ENCODE measurements at regions not wholly inside any gene's neighbourhood (a gene's known extent, or its start where the extent isn't known, plus 50 kb on each side); places are given as distances from the start of the nearest gene placed in this dataset.
"Not testable (repeated sequence)": the region's sequence is repeated elsewhere in the genome, so short reads cannot be mapped to it uniquely, and the experiment has no call there.

DNA sequence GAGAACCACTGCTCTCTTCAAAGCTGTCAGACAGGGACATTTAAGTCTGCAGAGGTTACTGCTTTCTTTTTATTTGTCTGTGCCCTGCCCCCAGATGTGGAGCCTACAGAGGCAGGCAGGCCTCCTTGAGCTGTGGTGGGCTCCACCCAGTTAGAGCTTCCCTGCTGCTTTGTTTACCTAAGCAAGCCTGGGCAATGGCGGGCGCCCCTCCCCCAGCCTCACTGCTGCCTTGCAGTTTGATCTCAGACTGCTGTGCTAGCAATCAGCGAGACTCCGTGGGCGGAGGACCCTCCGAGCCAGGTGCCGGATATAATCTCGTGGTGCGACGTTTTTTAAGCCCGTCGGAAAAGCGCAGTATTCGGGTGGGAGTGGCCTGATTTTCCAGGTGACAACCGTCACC, 150.8 kb downstream of the FAM170A start:
- H3K9ac ChIP-seq (ENCODE audit: insufficient read depth, low read depth, low read length); H3K4me3 ChIP-seq (replicated peaks in 1 of 3; ENCODE audit: insufficient read depth in 1 of 3, low read depth in 2 of 3, low read length in 3 of 3); H3K27me3 ChIP-seq (ENCODE audit: control insufficient read depth in 1 of 2, insufficient read depth in 2 of 2, low read length in 2 of 2); H3K4me1 ChIP-seq (ENCODE audit: insufficient read depth, low read length); BruUV-seq (replicated peaks); H4K20me1 ChIP-seq (ENCODE audit: insufficient read depth, low read length); H2AFZ ChIP-seq (ENCODE audit: low read length); CTCF ChIA-PET (ENCODE audit: low intra/inter-chr PET ratio, low total read pairs); POLR2A ChIA-PET; H3K9me3 ChIP-seq (ENCODE audit: low read length); H3K79me2 ChIP-seq (ENCODE audit: insufficient read depth, low read length); H3K27ac ChIP-seq (ENCODE audit: extremely low read length, insufficient read depth, low read length); H3K36me3 ChIP-seq (replicated peaks in 1 of 2; ENCODE audit: control insufficient read depth in 1 of 2, insufficient read depth in 2 of 2, low read length in 2 of 2); ATAC-seq; intact Hi-C loops (cut with micrococcal nuclease; ENCODE audit: unreplicated experiment); FAIRE-seq; DNase-seq (ENCODE audit: low spot score); in situ Hi-C loops (cut with HindIII; ENCODE audit: extremely low pct_ligation_motif_present, low pct_unique_long_range_greater_than_20kb): not testable (repeated sequence)
- TF ChIP-seq, protein P1, sequence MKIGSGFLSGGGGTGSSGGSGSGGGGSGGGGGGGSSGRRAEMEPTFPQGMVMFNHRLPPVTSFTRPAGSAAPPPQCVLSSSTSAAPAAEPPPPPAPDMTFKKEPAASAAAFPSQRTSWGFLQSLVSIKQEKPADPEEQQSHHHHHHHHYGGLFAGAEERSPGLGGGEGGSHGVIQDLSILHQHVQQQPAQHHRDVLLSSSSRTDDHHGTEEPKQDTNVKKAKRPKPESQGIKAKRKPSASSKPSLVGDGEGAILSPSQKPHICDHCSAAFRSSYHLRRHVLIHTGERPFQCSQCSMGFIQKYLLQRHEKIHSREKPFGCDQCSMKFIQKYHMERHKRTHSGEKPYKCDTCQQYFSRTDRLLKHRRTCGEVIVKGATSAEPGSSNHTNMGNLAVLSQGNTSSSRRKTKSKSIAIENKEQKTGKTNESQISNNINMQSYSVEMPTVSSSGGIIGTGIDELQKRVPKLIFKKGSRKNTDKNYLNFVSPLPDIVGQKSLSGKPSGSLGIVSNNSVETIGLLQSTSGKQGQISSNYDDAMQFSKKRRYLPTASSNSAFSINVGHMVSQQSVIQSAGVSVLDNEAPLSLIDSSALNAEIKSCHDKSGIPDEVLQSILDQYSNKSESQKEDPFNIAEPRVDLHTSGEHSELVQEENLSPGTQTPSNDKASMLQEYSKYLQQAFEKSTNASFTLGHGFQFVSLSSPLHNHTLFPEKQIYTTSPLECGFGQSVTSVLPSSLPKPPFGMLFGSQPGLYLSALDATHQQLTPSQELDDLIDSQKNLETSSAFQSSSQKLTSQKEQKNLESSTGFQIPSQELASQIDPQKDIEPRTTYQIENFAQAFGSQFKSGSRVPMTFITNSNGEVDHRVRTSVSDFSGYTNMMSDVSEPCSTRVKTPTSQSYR (CRISPR knock-in tag; IDR thresholded peaks at IDR 0.05; ENCODE audit: borderline replicate concordance), result peak; percentile 53; the same call in 1 of the 2 replicates
- WGBS (ENCODE audit: low lambda C conversion rate), result 24% methylated on average over 5 of the region's 15 CpGs
- H3K4me2 ChIP-seq (ENCODE audit: low read depth, low read length), result 0 out of 2 replicates have a peak overlapping the region, but pooled peaks have one; percentile 12

DNA sequence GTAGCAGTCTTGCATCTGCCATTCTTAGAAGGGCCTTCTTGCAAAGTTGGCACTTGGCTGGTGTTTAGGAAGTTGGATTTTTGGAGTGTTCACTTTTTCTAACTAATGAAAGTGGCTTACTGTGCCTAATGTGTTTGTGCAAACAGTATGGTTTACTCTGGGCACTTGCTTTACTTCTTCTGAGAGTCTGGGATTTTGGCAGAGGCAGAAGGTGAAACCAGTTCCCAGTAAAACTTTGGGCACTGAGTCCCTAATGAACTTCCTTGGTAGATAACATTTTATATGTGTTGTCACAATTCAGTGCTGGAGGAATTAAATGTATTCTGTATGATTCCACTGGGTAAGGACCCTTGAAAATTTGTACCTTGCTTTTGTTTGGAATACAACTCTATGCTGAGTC, 155.7 kb downstream of the FAM170A start:
- TF ChIP-seq SP1 (IDR thresholded peaks at IDR 0.05) (no peak), SP1 (CRISPR knock-in tag; IDR thresholded peaks at IDR 0.05) (no peak), ZNF749 (CRISPR knock-in tag; IDR thresholded peaks at IDR 0.05; ENCODE audit: borderline replicate concordance) (no peak), RBFOX2 (IDR thresholded peaks at IDR 0.05; ENCODE audit: low read depth, low read length) (no peak), ZNF3 (CRISPR knock-in tag; IDR thresholded peaks at IDR 0.05) (no peak), ZEB1 (IDR thresholded peaks at IDR 0.05; ENCODE audit: insufficient replicate concordance, low read depth) (no peak), CTCF (CRISPR knock-in tag; IDR thresholded peaks at IDR 0.05) (no peak), HMGXB4 (CRISPR knock-in tag; IDR thresholded peaks at IDR 0.05; ENCODE audit: borderline replicate concordance in 1 of 2, low read depth in 1 of 2) (no peak)
- in situ Hi-C loops (cut with HindIII; ENCODE audit: extremely low pct_ligation_motif_present, low pct_unique_long_range_greater_than_20kb), result no loop called here
- BruUV-seq (replicated peaks), result no TSS peak
- no peaks in the 10 kb centered on the region for H3K79me2 ChIP-seq (ENCODE audit: insufficient read depth, low read length)
- no peak overlapping the region for H3K4me2 ChIP-seq (ENCODE audit: low read depth, low read length)
- POLR2A ChIA-PET, result no interaction called here
- no peak for FAIRE-seq
- H2AFZ ChIP-seq (ENCODE audit: low read length), result no peak overlapping the region
- intact Hi-C loops (cut with micrococcal nuclease; ENCODE audit: unreplicated experiment), result no loop called here
- no peak overlapping the region for H3K9ac ChIP-seq (ENCODE audit: insufficient read depth, low read depth, low read length)
- CTCF ChIA-PET (ENCODE audit: low intra/inter-chr PET ratio, low total read pairs), result no interaction called here
- H3K27me3 ChIP-seq (ENCODE audit: control insufficient read depth in 1 of 2, insufficient read depth in 2 of 2, low read length in 2 of 2), result no peaks in the 10 kb centered on the region
- no peak overlapping the region for H3K27ac ChIP-seq (ENCODE audit: extremely low read length, insufficient read depth, low read length)
- DNase-seq (ENCODE audit: low spot score), result no peak
- H3K36me3 ChIP-seq (replicated peaks in 1 of 2; ENCODE audit: control insufficient read depth in 1 of 2, insufficient read depth in 2 of 2, low read length in 2 of 2), result no peaks in the 10 kb centered on the region
- no peaks in the 10 kb centered on the region for H4K20me1 ChIP-seq (ENCODE audit: insufficient read depth, low read length)
- no peaks in the 10 kb centered on the region for H3K4me1 ChIP-seq (ENCODE audit: insufficient read depth, low read length)
- no peaks in the 10 kb centered on the region for H3K9me3 ChIP-seq (ENCODE audit: low read length)
- no peak overlapping the region for H3K4me3 ChIP-seq (replicated peaks in 1 of 3; ENCODE audit: insufficient read depth in 1 of 3, low read depth in 2 of 3, low read length in 3 of 3)
- ATAC-seq, result no peak

All from HepG2 (cell line).